GM18508 (cell line): ENCODE measurements at regions not wholly inside any gene's neighbourhood (a gene's known extent, or its start where the extent isn't known, plus 50 kb on each side); places are given as distances from the start of the nearest gene placed in this dataset.

Source experiments
- ATAC-seq: cut with Tn5 transposase; IDR thresholded peaks from one replicate; pipeline ENCODE4 v1.9.1; 2021; ENCODE audit warnings: moderate number of reproducible peaks; ENCODE audit not compliant: insufficient read depth, unreplicated experiment

- no peak for ATAC-seq
Measured at GRCh38 chr4:102439812-102440211, 61.3 kb upstream of the NFKB1 start.

GRCh38 chr4:102440498-102440897 lies 60.7 kb upstream of the NFKB1 start:
- no peak for ATAC-seq

GRCh38 chr4:102441978-102442911 lies 58.9 kb upstream of the NFKB1 start:
- no peak for ATAC-seq

GRCh38 chr4:102444752-102445151 lies 56.4 kb upstream of the NFKB1 start:
- ATAC-seq: no peak

GRCh38 chr4:102445213-102445612 lies 55.9 kb upstream of the NFKB1 start:
- no peak for ATAC-seq

- no peak for ATAC-seq
Measured at GRCh38 chr4:102447413-102447812, 53.7 kb upstream of the NFKB1 start.

- peak; percentile 57 for ATAC-seq
Measured at GRCh38 chr4:102449751-102450352, 51.3 kb upstream of the NFKB1 start.

- ATAC-seq: no peak
Measured at GRCh38 chr4:102451266-102451665, 49.9 kb upstream of the NFKB1 start.
